Left ventricle myocardium inferior (tissue), 1 donor: ENCODE measurements at regions not wholly inside any gene's neighbourhood (a gene's known extent, or its start where the extent isn't known, plus 50 kb on each side); places are given as distances from the start of the nearest gene placed in this dataset.

ENCODE experiments used
- DNase-seq: peaks from one replicate; pipeline ENCODE4 v3.0.0-alpha.2; 2020
- H3K27ac ChIP-seq: fragments of 200-600 bp; replicated peaks from 2 replicates; pipeline ENCODE4 v1.8.0; 2021
- H3K27me3 ChIP-seq: fragments of 200-600 bp; 2 replicates; pipeline ENCODE4 v1.8.0; 2021; ENCODE audit warnings: low read depth
- H3K36me3 ChIP-seq: fragments of 200-600 bp; 2 replicates; pipeline ENCODE4 v1.8.0; 2021
- H3K4me1 ChIP-seq: fragments of 200-600 bp; 2 replicates; pipeline ENCODE4 v1.8.0; 2021
- H3K4me3 ChIP-seq: fragments of 200-600 bp; 2 replicates; pipeline ENCODE4 v1.8.0; 2021; ENCODE audit warnings: mild to moderate bottlenecking, moderate library complexity
- H3K9me3 ChIP-seq: fragments of 200-600 bp; replicated peaks from 2 replicates; pipeline ENCODE4 v1.8.0; 2021
- CTCF ChIP-seq: fragments of 200-600 bp; IDR thresholded peaks from 2 replicates; pipeline ENCODE4 v1.8.0; 2021; ENCODE audit warnings: antibody characterized with exemption, mild to moderate bottlenecking, borderline replicate concordance
- intact Hi-C: fragments of 100-400 bp; cut with micrococcal nuclease; formaldehyde crosslinking; loops from one replicate; pipeline ENCODE4 v1.11.0; 2022
- donor health status: DM: no; HTN: yes; CAD: no; lungs with severe emphysema.

GRCh38 chrX:155718972-155719586, 106.3 kb upstream of the TMLHE start:
- H3K27me3 ChIP-seq: no peaks in the 10 kb centered on the region
- H3K36me3 ChIP-seq: no peaks in the 10 kb centered on the region
- DNase-seq: no peak
- peaks cover 25% of the 10 kb centered on the region for H3K9me3 ChIP-seq
- peaks cover 5% of the 10 kb centered on the region for H3K4me1 ChIP-seq
- peak overlapping the region; percentile 54 for H3K4me3 ChIP-seq
- intact Hi-C loops: no loop called here
- H3K27ac ChIP-seq: peak overlapping the region; percentile 70
- no peak for TF ChIP-seq CTCF

GRCh38 chrX:155715141-155715540, 102.4 kb upstream of the TMLHE start:
- intact Hi-C loops: no loop called here
- no peaks in the 10 kb centered on the region for H3K27me3 ChIP-seq

GRCh38 chrX:155695419-155695818, 82.7 kb upstream of the TMLHE start:
- no peak for DNase-seq
- Histone ChIP-seq H3K4me1 (no peaks in the 10 kb centered on the region), H3K4me3 (no peak overlapping the region), H3K27ac (no peak overlapping the region), H3K36me3 (no peaks in the 10 kb centered on the region), H3K9me3 (no peaks in the 10 kb centered on the region), H3K27me3 (no peaks in the 10 kb centered on the region)
- no peak for TF ChIP-seq CTCF
- intact Hi-C loops: no loop called here

More at GRCh38 chrX:155715141-155715540, 102.4 kb upstream of the TMLHE start:
- Histone ChIP-seq H3K4me3 (no peak overlapping the region), H3K27ac (no peak overlapping the region), H3K36me3 (no peaks in the 10 kb centered on the region), H3K9me3 (peaks cover 46% of the 10 kb centered on the region), H3K4me1 (peaks cover 5% of the 10 kb centered on the region)
- TF ChIP-seq CTCF: no peak
- DNase-seq: no peak

GRCh38 chrX:155694649-155695048, 81.9 kb upstream of the TMLHE start:
- no peak for DNase-seq
- no peaks in the 10 kb centered on the region for H3K27me3 ChIP-seq
- H3K9me3 ChIP-seq: no peaks in the 10 kb centered on the region
- H3K36me3 ChIP-seq: no peaks in the 10 kb centered on the region
- H3K4me1 ChIP-seq: no peaks in the 10 kb centered on the region
- no peak overlapping the region for H3K4me3 ChIP-seq
- TF ChIP-seq CTCF: no peak
- intact Hi-C loops: no loop called here
- H3K27ac ChIP-seq: no peak overlapping the region

- intact Hi-C loops: no loop called here
- Histone ChIP-seq H3K4me3 (no peak overlapping the region), H3K27ac (no peak overlapping the region), H3K36me3 (no peaks in the 10 kb centered on the region), H3K4me1 (no peaks in the 10 kb centered on the region), H3K27me3 (no peaks in the 10 kb centered on the region), H3K9me3 (no peaks in the 10 kb centered on the region)
- TF ChIP-seq CTCF: no peak
- no peak for DNase-seq
Measured at GRCh38 chrX:155682834-155683233, 70.1 kb upstream of the TMLHE start.
